Thyroid gland (tissue), 4 donors: ENCODE measurements at regions not wholly inside any gene's neighbourhood (a gene's known extent, or its start where the extent isn't known, plus 50 kb on each side); places are given as distances from the start of the nearest gene placed in this dataset.

ENCODE experiments used
- DNase-seq, 2 donors: peaks; one replicate each; pipeline ENCODE4 v3.0.0-alpha.2; 2019
- H3K27ac ChIP-seq, 3 donors: fragments of 200-600 bp; sonication (generic); 1 replicate in 2 of 3; 2 replicates in 1 of 3; pipeline ENCODE4 v1.5.1; 2016 to 2019; ENCODE audit warnings: mild to moderate bottlenecking in 1 of 3, moderate library complexity in 1 of 3
- H3K27me3 ChIP-seq: fragments of 200-600 bp; sonication (generic); one replicate; pipeline ENCODE4 v1.5.1; 2019
- H3K36me3 ChIP-seq, 2 donors: fragments of 200-600 bp; sonication (generic); one replicate each; pipeline ENCODE4 v1.5.1; 2016 to 2019
- H3K4me1 ChIP-seq, 2 donors: fragments of 200-600 bp; sonication (generic); one replicate each; pipeline ENCODE4 v1.5.1; 2017 to 2019
- H3K4me3 ChIP-seq, 3 donors: fragments of 200-600 bp; sonication (generic); replicated peaks in 1 of 3; 1 replicate in 2 of 3; 2 replicates in 1 of 3; pipeline ENCODE4 v1.5.1; 2016; ENCODE audit warnings: mild to moderate bottlenecking in 1 of 3
- H3K9me3 ChIP-seq: fragments of 200-600 bp; sonication (generic); one replicate; pipeline ENCODE4 v1.5.1; 2017
- POLR2A ChIP-seq, 2 donors: fragments of 450-650 bp; IDR thresholded peaks; one replicate each; pipeline ENCODE4 v1.6.1; 2017; ENCODE audit warnings: antibody characterized with exemption in 2 of 2, mild to moderate bottlenecking in 2 of 2, moderate library complexity in 1 of 2
- WGBS, 2 donors: methylation state at CpG; one replicate each; pipeline ENCODE4 v1.1.5; 2017; 5-methylcytosine and 5-hydroxymethylcytosine counted together
- intact Hi-C: fragments of 100-400 bp; cut with DNase I; formaldehyde crosslinking; loops from one replicate; pipeline ENCODE4 v1.15.1; 2023
- TF ChIP-seq, protein P1 (sequence below), 6 experiments: fragments of 200-600 bp in 3 of 6; fragments of 450-650 bp in 3 of 6; sonication (generic) in 3 of 6; IDR thresholded peaks; one replicate each; pipeline ENCODE4 v1.5.1; 2016 to 2019; ENCODE audit warnings: antibody characterized with exemption in 6 of 6, mild to moderate bottlenecking in 2 of 6, inconsistent platforms in 1 of 6, moderate library complexity in 1 of 6

DNA sequence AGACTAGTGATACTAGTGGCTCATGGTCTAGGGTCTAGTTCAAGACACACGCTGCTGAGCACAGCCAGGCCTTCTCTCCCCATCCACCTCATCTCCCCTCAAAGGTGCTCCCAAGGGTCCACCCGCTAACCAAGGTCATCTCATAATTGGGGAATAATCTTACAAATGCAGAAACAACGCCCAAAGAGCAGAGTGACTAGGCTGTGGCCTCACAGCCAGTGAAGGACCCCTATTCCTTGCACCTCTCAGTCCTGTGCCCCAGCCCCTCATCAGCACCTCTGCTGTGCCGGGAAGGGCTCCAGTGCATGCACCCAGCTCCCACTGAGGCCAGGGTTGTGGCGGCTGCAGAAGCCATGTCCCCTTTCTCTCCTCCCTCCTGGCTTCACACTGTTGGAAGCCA is 286.9 kb downstream of the UACA start:
- no peak for DNase-seq
- Histone ChIP-seq H3K36me3 (no peaks in the 10 kb centered on the region), H3K9me3 (no peaks in the 10 kb centered on the region), H3K27ac (no peak overlapping the region), H3K4me1 (peaks cover 0 to 15% of the 10 kb centered on the region in 2 donors), H3K27me3 (no peaks in the 10 kb centered on the region), H3K4me3 (no peak overlapping the region)
- intact Hi-C loops: no loop called here
- TF ChIP-seq, protein P1, sequence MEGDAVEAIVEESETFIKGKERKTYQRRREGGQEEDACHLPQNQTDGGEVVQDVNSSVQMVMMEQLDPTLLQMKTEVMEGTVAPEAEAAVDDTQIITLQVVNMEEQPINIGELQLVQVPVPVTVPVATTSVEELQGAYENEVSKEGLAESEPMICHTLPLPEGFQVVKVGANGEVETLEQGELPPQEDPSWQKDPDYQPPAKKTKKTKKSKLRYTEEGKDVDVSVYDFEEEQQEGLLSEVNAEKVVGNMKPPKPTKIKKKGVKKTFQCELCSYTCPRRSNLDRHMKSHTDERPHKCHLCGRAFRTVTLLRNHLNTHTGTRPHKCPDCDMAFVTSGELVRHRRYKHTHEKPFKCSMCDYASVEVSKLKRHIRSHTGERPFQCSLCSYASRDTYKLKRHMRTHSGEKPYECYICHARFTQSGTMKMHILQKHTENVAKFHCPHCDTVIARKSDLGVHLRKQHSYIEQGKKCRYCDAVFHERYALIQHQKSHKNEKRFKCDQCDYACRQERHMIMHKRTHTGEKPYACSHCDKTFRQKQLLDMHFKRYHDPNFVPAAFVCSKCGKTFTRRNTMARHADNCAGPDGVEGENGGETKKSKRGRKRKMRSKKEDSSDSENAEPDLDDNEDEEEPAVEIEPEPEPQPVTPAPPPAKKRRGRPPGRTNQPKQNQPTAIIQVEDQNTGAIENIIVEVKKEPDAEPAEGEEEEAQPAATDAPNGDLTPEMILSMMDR (IDR thresholded peaks at IDR 0.05): no peak
- no peak for TF ChIP-seq POLR2A (IDR thresholded peaks at IDR 0.05)
- 97 to 99% methylated on average over 5 of the region's 5 CpGs for WGBS, 2 donors

DNA sequence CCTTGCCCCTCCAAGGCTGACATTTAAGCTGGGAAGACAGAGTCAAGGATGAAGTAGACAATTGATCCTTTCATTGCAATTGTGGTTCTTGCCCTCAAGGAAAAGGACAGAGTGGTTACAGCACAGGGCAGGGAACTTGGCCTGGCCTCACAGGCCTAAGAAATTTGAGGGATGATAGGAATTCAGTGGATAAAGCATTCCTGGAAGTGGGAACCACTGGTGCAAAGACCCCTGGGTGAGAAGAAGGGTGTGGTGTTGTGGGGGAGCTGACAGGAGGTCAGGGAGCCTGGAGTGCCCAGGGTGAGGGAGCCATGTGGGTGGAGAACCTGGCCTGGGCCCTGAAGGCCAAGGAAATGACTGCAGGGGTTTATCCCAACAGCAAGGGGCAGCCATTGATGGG is 287.4 kb downstream of the UACA start:
- intact Hi-C loops: no loop called here
- H3K27ac ChIP-seq: no peak overlapping the region
- no peak overlapping the region for H3K4me3 ChIP-seq

DNA sequence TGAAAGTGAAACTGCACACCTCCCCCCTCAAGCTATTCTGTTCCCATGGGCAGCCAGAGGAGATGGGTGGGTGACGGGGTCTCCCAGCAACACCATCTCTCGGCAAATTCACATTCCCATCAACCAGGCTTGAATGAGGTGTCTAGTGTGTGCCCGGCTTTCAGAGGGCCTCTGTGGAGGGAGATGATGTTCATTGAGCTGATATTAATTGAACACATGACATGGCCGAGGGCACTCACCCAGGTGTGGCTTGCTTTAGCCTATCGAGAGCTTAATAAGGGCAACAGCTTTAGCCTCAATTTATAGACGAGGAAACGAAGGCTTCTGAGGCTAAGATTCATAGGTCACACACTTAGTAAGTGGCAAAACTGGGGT is 288.0 kb downstream of the UACA start:
- H3K9me3 ChIP-seq: no peaks in the 10 kb centered on the region
- intact Hi-C loops: no loop called here
- H3K4me3 ChIP-seq: no peak overlapping the region
- WGBS, 2 donors: 93 to 95% methylated on average over 7 of the region's 7 CpGs
- H3K4me1 ChIP-seq: peaks cover 0 to 15% of the 10 kb centered on the region in 2 donors
- TF ChIP-seq, protein P1 (IDR thresholded peaks at IDR 0.05): no peak
- no peak for TF ChIP-seq POLR2A (IDR thresholded peaks at IDR 0.05)
- no peaks in the 10 kb centered on the region for H3K27me3 ChIP-seq
- peak overlapping the region in 2 of 3 donors; percentile 0 to 41 for H3K27ac ChIP-seq
- DNase-seq: no peak
- no peaks in the 10 kb centered on the region for H3K36me3 ChIP-seq

More for the DNA sequence above, 287.4 kb downstream of the UACA start:
- no peak for TF ChIP-seq POLR2A (IDR thresholded peaks at IDR 0.05)
- TF ChIP-seq, protein P1 (IDR thresholded peaks at IDR 0.05): no peak
- no peaks in the 10 kb centered on the region for H3K9me3 ChIP-seq
- H3K27me3 ChIP-seq: no peaks in the 10 kb centered on the region
- no peaks in the 10 kb centered on the region for H3K36me3 ChIP-seq
- H3K4me1 ChIP-seq: peaks cover 0 to 15% of the 10 kb centered on the region in 2 donors
- DNase-seq: no peak

DNA sequence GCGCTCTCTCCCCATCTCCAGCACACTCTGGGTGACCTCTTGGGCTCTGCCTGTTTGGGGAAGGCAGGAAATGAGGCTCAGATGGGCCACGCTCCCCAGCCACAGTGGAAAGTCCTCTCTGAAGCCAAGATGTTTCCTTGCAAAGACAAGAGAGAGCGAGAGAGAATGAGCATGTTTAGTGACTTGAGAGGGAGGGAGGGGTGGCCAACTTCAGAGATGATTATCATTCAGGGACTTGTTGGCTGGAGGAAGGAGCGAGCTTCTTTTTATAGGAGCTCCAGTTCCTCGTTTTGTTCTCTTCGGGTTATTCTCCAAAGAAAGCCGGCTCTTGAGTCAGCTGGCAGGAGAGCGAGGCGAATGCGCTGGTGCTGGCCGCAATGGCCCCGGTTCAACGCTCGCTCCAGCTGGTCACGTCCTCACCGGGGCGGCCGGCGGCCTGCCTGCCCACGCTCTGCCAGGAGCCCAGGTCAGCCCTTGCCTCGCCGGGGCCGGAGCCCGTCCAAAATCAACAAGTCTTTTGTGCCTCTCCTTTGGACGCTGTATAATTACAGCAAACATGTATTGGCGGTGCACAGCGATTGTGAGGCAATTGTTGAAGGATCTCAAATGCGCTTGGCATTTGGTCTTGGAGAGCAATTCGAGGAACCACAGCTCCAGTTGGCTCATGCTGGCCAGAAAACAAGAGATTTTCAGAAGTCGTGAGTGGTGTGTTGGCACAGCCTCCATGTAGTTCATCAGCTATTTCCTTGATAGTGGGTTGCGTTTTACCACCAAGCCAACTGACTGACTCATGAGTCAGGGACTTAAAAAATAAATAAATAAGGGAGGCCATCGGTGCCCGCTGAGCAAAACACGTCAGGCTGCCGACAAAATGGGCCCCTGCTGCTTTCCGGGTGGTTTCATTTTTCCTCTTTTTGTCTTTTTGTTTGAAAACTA is 288.6 kb downstream of the UACA start:
- no peaks in the 10 kb centered on the region for H3K36me3 ChIP-seq
- H3K9me3 ChIP-seq: no peaks in the 10 kb centered on the region
- no peak for TF ChIP-seq POLR2A (IDR thresholded peaks at IDR 0.05)
- TF ChIP-seq, protein P1 (IDR thresholded peaks at IDR 0.05): no peak
- H3K27me3 ChIP-seq: no peaks in the 10 kb centered on the region
- H3K4me1 ChIP-seq: peaks cover 0 to 15% of the 10 kb centered on the region in 2 donors
- DNase-seq: peak; percentile 21 to 30
- WGBS, 2 donors: 47 to 74% methylated on average over 29 to 36 of the region's 36 CpGs
- H3K27ac ChIP-seq: peak overlapping the region in 2 of 3 donors; percentile 0 to 41
- intact Hi-C loops: loop anchor here (5.0 kb wide), 1 partner anchor 747 kb away; no protein-coding TSS in a partner anchor
- no peak overlapping the region for H3K4me3 ChIP-seq
